RWPE2 (cell line): ENCODE measurements at regions not wholly inside any gene's neighbourhood (a gene's known extent, or its start where the extent isn't known, plus 50 kb on each side); places are given as distances from the start of the nearest gene placed in this dataset.

ENCODE experiments used
- ATAC-seq: fragments of 200-7000 bp; cut with Tn5 transposase; 3 replicates; pipeline ENCODE4 v1.9.1; 2021; ENCODE audit warnings: low read depth
- DNase-seq: peaks from one replicate; pipeline ENCODE4 v3.0.0-alpha.2; 2020; ENCODE audit warnings: low spot score
- H3K27ac ChIP-seq: fragments of 450-650 bp; 2 replicates; pipeline ENCODE4 v1.5.1; 2017; ENCODE audit warnings: mild to moderate bottlenecking; ENCODE audit not compliant: poor library complexity, severe bottlenecking
- H3K27me3 ChIP-seq: fragments of 250-450 bp; sonication (Bioruptor Pico); 2 replicates; pipeline ENCODE4 v1.5.1; 2021; ENCODE audit warnings: mild to moderate bottlenecking, moderate library complexity; ENCODE audit not compliant: insufficient read depth, poor library complexity, severe bottlenecking
- H3K36me3 ChIP-seq: fragments of 250-450 bp; sonication (Bioruptor Pico); 2 replicates; pipeline ENCODE4 v1.5.1; 2020; ENCODE audit warnings: low read depth, mild to moderate bottlenecking, moderate library complexity
- H3K4me1 ChIP-seq: fragments of 250-450 bp; sonication (Bioruptor Pico); 2 replicates; pipeline ENCODE4 v1.5.1; 2021; ENCODE audit warnings: mild to moderate bottlenecking, moderate library complexity; ENCODE audit not compliant: insufficient read depth, poor library complexity, severe bottlenecking
- H3K4me3 ChIP-seq: fragments of 250-450 bp; sonication (Bioruptor Pico); 2 replicates; pipeline ENCODE4 v1.5.1; 2021; ENCODE audit warnings: mild to moderate bottlenecking, moderate library complexity; ENCODE audit not compliant: severe bottlenecking
- H3K9me3 ChIP-seq: fragments of 250-450 bp; sonication (Bioruptor Pico); 2 replicates; pipeline ENCODE4 v1.5.1; 2021; ENCODE audit warnings: mild to moderate bottlenecking, moderate library complexity; ENCODE audit not compliant: severe bottlenecking
- CTCF ChIP-seq: fragments of 450-650 bp; IDR thresholded peaks from one replicate; pipeline ENCODE4 v1.5.1; 2017; ENCODE audit warnings: mild to moderate bottlenecking, moderate library complexity; ENCODE audit not compliant: poor library complexity, severe bottlenecking

GRCh38 chr6:53982366-53983050 is 128.7 kb upstream of the MLIP start:
- Histone ChIP-seq H3K36me3 (no peaks in the 10 kb centered on the region), H3K27ac (peak overlapping the region; percentile 92), H3K4me1 (peaks cover 35% of the 10 kb centered on the region), H3K4me3 (no peak overlapping the region), H3K9me3 (no peaks in the 10 kb centered on the region), H3K27me3 (no peaks in the 10 kb centered on the region)
- DNase-seq (no peak), ATAC-seq (peak; percentile 66)
- TF ChIP-seq CTCF: no peak

DNA sequence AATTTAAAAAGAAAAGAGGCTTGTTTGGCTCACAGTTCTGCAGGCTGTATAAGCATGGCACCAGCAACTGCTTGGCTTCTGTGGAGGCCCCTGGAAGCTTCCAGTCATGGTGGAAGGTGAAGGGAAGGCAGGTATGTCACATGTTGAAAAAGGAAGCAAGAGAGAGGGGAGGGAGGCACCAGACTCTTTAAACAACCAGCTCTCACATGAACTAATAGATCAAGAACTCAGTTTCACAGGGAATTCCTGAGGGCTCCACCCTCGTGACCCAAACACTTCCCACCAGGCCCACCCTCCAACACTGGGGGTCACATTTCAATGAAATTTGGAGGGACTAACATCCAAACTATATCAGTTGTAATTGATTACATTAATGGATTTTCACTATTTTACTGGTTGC is 127.9 kb upstream of the MLIP start:
- peak overlapping the region; percentile 92 for H3K27ac ChIP-seq
- no peaks in the 10 kb centered on the region for H3K27me3 ChIP-seq
- no peak for ATAC-seq
- no peak for DNase-seq
- H3K9me3 ChIP-seq: no peaks in the 10 kb centered on the region
- H3K4me3 ChIP-seq: no peak overlapping the region
- no peaks in the 10 kb centered on the region for H3K36me3 ChIP-seq
- peaks cover 35% of the 10 kb centered on the region for H3K4me1 ChIP-seq
- no peak for TF ChIP-seq CTCF

- Histone ChIP-seq H3K4me3 (no peak overlapping the region), H3K4me1 (peaks cover 35% of the 10 kb centered on the region), H3K36me3 (no peaks in the 10 kb centered on the region), H3K27ac (peak overlapping the region; percentile 92), H3K9me3 (no peaks in the 10 kb centered on the region), H3K27me3 (no peaks in the 10 kb centered on the region)
- DNase-seq (peak; percentile 81), ATAC-seq (peak; percentile 97)
- no peak for TF ChIP-seq CTCF
Measured at GRCh38 chr6:53984163-53984562, 127.1 kb upstream of the MLIP start.

- H3K27ac ChIP-seq: peak overlapping the region; percentile 92
- H3K4me3 ChIP-seq: no peak overlapping the region
- peaks cover 35% of the 10 kb centered on the region for H3K4me1 ChIP-seq
- ATAC-seq: no peak
- no peak for DNase-seq
- H3K9me3 ChIP-seq: no peaks in the 10 kb centered on the region
- H3K27me3 ChIP-seq: no peaks in the 10 kb centered on the region
- no peaks in the 10 kb centered on the region for H3K36me3 ChIP-seq
- no peak for TF ChIP-seq CTCF
Measured at GRCh38 chr6:53984581-53984980, 126.7 kb upstream of the MLIP start.

DNA sequence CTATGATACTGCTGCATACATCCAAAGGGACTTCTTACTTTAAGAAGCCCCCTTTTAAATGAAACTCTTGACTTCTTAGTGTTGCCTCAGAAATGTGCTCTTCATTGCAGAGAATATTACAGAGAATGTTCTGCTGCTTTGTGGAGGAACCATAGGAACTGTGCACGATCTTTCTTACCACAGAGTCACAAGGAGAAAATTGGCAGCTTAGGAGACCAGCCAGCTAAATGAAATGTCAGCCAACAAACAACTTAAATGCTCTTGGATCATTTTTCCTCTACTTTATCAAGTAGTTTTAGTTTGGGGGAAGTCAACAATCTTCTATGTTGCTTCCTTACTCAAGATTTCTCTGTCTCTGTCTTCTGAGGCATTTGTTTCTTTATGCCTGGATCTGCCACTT is 125.9 kb upstream of the MLIP start:
- H3K27ac ChIP-seq: peak overlapping the region; percentile 92
- no peak for TF ChIP-seq CTCF
- H3K27me3 ChIP-seq: no peaks in the 10 kb centered on the region
- no peak for DNase-seq
- H3K4me1 ChIP-seq: peaks cover 35% of the 10 kb centered on the region
- ATAC-seq: no peak
- H3K4me3 ChIP-seq: no peak overlapping the region
- H3K9me3 ChIP-seq: no peaks in the 10 kb centered on the region
- no peaks in the 10 kb centered on the region for H3K36me3 ChIP-seq
